Breast epithelium (tissue), 3 donors: ENCODE measurements at regions not wholly inside any gene's neighbourhood (a gene's known extent, or its start where the extent isn't known, plus 50 kb on each side); places are given as distances from the start of the nearest gene placed in this dataset.

Experiments
- POLR2A ChIP-seq: fragments of 450-650 bp; IDR thresholded peaks from one replicate; pipeline ENCODE4 v1.6.1; 2016; ENCODE audit warnings: antibody characterized with exemption, mild to moderate bottlenecking, moderate library complexity
- POLR2AphosphoS5 ChIP-seq, 3 donors: sonication (generic); formaldehyde crosslinking; IDR thresholded peaks; one replicate each; pipeline ENCODE4 v1.6.1; 2017; ENCODE audit warnings: antibody characterized with exemption in 3 of 3
- TF ChIP-seq, protein P1 (sequence below), 3 donors: fragments of 450-650 bp; IDR thresholded peaks; one replicate each; pipeline ENCODE4 v1.5.1; 2016 to 2017; ENCODE audit warnings: antibody characterized with exemption in 3 of 3, mild to moderate bottlenecking in 3 of 3, moderate library complexity in 3 of 3

GRCh38 chr11:86185381-86185750, 59.2 kb upstream of the EED start:
- no peak for TF ChIP-seq POLR2AphosphoS5 (IDR thresholded peaks at IDR 0.05)
- TF ChIP-seq POLR2A, result no peak
- TF ChIP-seq, protein P1, sequence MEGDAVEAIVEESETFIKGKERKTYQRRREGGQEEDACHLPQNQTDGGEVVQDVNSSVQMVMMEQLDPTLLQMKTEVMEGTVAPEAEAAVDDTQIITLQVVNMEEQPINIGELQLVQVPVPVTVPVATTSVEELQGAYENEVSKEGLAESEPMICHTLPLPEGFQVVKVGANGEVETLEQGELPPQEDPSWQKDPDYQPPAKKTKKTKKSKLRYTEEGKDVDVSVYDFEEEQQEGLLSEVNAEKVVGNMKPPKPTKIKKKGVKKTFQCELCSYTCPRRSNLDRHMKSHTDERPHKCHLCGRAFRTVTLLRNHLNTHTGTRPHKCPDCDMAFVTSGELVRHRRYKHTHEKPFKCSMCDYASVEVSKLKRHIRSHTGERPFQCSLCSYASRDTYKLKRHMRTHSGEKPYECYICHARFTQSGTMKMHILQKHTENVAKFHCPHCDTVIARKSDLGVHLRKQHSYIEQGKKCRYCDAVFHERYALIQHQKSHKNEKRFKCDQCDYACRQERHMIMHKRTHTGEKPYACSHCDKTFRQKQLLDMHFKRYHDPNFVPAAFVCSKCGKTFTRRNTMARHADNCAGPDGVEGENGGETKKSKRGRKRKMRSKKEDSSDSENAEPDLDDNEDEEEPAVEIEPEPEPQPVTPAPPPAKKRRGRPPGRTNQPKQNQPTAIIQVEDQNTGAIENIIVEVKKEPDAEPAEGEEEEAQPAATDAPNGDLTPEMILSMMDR (IDR thresholded peaks at IDR 0.05), result no peak
